ENCODE measurements at regions not wholly inside any gene's neighbourhood (a gene's known extent, or its start where the extent isn't known, plus 50 kb on each side); places are given as distances from the start of the nearest gene placed in this dataset.

GRCh38 chr4:149121023-149121404 is 678.8 kb upstream of the NR3C2 start:
- Histone ChIP-seq H3K4me1 (ENCODE audit: low read depth) (no peaks in the 10 kb centered on the region), H3K9me3 (no peaks in the 10 kb centered on the region), H3K36me3 (ENCODE audit: low read depth) (no peaks in the 10 kb centered on the region), H3K4me3 (no peak overlapping the region)
- intact Hi-C loops (cut with DNase I, micrococcal nuclease), result no loop called here
- no peak for DNase-seq
- no peak for ATAC-seq
- TF ChIP-seq, protein P1, sequence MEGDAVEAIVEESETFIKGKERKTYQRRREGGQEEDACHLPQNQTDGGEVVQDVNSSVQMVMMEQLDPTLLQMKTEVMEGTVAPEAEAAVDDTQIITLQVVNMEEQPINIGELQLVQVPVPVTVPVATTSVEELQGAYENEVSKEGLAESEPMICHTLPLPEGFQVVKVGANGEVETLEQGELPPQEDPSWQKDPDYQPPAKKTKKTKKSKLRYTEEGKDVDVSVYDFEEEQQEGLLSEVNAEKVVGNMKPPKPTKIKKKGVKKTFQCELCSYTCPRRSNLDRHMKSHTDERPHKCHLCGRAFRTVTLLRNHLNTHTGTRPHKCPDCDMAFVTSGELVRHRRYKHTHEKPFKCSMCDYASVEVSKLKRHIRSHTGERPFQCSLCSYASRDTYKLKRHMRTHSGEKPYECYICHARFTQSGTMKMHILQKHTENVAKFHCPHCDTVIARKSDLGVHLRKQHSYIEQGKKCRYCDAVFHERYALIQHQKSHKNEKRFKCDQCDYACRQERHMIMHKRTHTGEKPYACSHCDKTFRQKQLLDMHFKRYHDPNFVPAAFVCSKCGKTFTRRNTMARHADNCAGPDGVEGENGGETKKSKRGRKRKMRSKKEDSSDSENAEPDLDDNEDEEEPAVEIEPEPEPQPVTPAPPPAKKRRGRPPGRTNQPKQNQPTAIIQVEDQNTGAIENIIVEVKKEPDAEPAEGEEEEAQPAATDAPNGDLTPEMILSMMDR (IDR thresholded peaks at IDR 0.05), result no peak

DNA sequence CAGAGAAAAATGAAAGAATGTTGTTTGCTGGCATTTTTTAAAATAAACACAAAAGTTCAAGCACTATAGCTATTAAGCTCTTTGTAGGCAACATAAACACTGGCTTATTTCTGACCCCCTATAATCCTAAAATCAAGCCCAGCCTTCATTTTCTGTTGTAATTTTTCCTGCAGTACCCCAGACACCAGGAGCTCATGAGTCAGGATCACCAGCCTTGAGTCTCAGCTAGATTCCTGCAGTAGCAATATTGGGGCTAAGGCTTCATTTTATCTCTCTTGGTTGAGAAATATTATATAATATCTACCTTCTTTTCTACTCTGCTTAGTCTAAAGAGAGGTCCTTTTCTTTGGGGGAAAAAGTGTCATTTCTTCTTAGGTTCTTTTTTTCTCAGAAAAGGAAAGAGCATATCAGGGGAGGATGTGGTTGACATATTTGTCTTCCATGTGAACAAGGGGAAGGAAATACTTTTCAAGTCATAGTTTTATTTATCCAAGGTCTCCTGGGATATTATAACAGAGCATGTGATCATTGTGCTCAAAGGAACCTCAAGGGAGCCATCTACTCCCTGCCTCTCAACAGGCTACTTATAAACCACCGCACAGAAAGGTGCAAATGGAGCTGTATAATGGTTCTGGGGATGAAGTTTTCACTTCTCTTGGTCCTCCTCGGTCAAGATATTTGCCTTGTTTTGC is 678.3 kb upstream of the NR3C2 start:
- intact Hi-C loops (cut with DNase I, micrococcal nuclease), result no loop called here
- no peak for DNase-seq
- ATAC-seq, result no peak
- H3K9me3 ChIP-seq, result no peaks in the 10 kb centered on the region
- TF ChIP-seq, protein P1 (IDR thresholded peaks at IDR 0.05), result no peak
- H3K36me3 ChIP-seq (ENCODE audit: low read depth), result no peaks in the 10 kb centered on the region
- H3K4me1 ChIP-seq (ENCODE audit: low read depth), result no peaks in the 10 kb centered on the region
- H3K4me3 ChIP-seq, result no peak overlapping the region

DNA sequence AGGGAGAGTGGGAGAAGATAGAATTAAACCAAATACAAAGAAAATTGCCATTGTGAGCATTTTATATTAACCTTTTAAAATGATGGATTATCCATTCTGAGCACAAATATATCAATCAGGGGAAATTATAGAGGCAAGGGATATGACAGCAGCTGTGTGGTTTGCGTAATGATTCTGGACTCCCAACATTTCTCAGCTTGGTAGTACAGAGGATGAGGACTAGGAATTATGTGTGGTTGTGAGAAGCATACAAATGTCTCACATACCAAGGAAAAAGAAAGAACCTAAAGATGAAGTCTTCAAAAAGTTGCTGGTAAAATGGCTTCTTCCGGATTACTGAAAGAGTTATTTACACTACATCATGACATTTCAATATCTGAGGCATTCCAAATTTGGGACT is 674.6 kb upstream of the NR3C2 start:
- Histone ChIP-seq H3K9me3 (no peaks in the 10 kb centered on the region), H3K4me3 (no peak overlapping the region), H3K36me3 (ENCODE audit: low read depth) (no peaks in the 10 kb centered on the region), H3K4me1 (ENCODE audit: low read depth) (no peaks in the 10 kb centered on the region)
- TF ChIP-seq, protein P1 (IDR thresholded peaks at IDR 0.05), result no peak
- ATAC-seq, result no peak
- intact Hi-C loops (cut with DNase I, micrococcal nuclease), result no loop called here
- no peak for DNase-seq

- Histone ChIP-seq H3K36me3 (ENCODE audit: low read depth) (no peaks in the 10 kb centered on the region), H3K4me1 (ENCODE audit: low read depth) (no peaks in the 10 kb centered on the region), H3K4me3 (no peak overlapping the region), H3K9me3 (no peaks in the 10 kb centered on the region)
- intact Hi-C loops (cut with DNase I, micrococcal nuclease), result no loop called here
- DNase-seq, result no peak
- TF ChIP-seq, protein P1 (IDR thresholded peaks at IDR 0.05), result no peak
- no peak for ATAC-seq
These were observed 671.7 kb upstream of the NR3C2 start for GRCh38 chr4:149113804-149114430.

GRCh38 chr4:149112109-149112508 is 669.9 kb upstream of the NR3C2 start:
- ATAC-seq (no peak), DNase-seq (no peak)
- no peaks in the 10 kb centered on the region for H3K9me3 ChIP-seq
- intact Hi-C loops (cut with DNase I, micrococcal nuclease), result no loop called here
- no peak overlapping the region for H3K4me3 ChIP-seq
- TF ChIP-seq, protein P1 (IDR thresholded peaks at IDR 0.05), result no peak
- no peaks in the 10 kb centered on the region for H3K36me3 ChIP-seq (ENCODE audit: low read depth)
- H3K4me1 ChIP-seq (ENCODE audit: low read depth), result no peaks in the 10 kb centered on the region

Data from mucosa of descending colon (tissue), 3 donors.